H1 (cell line): ENCODE measurements at regions not wholly inside any gene's neighbourhood (a gene's known extent, or its start where the extent isn't known, plus 50 kb on each side); places are given as distances from the start of the nearest gene placed in this dataset.

Source experiments
- CTCF ChIA-PET: fragments of 300-600 bp; sonication (Branson Sonifier 250); formaldehyde crosslinking; loops from one replicate; lab custom pipeline; 2021; ENCODE audit not compliant: partially characterized antibody; lab: Charles Lee
- POLR2A ChIA-PET: fragments of 300-600 bp; sonication (Branson Sonifier 250); formaldehyde crosslinking; loops from one replicate; lab custom pipeline; 2021; ENCODE audit warnings: inconsistent platforms; ENCODE audit not compliant: partially characterized antibody; lab: Charles Lee
- DNase-seq, 2 experiments: peaks; one replicate each; pipeline versions ENCODE4 v3.0.0 to v3.0.0-alpha.2; 2010 to 2022; ENCODE audit warnings: low spot score in 2 of 2, low read depth in 1 of 2, mixed read lengths in 1 of 2
- FAIRE-seq: peaks from 2 replicates; lab custom pipeline; 2011; peaks lifted over from hg19 to GRCh38; lab: Jason Lieb, UNC
- H2AFZ ChIP-seq: 2 replicates; pipeline ENCODE4 v1.8.1; 2012; ENCODE audit warnings: low read length, inconsistent platforms
- H2AK5ac ChIP-seq: 2 replicates; pipeline ENCODE4 v1.6.1; 2013; ENCODE audit warnings: low read depth, low read length
- H2BK120ac ChIP-seq: replicated peaks from 2 replicates; pipeline ENCODE3; 2013; ENCODE audit warnings: low read depth, low read length, inconsistent platforms
- H2BK12ac ChIP-seq: 2 replicates; pipeline ENCODE4 v1.6.1; 2013; ENCODE audit warnings: low read depth, low read length
- H2BK15ac ChIP-seq: 2 replicates; pipeline ENCODE4 v1.6.1; 2013; ENCODE audit warnings: low read length
- H2BK20ac ChIP-seq: 2 replicates; pipeline ENCODE4 v1.6.1; 2013; ENCODE audit warnings: low read length
- H2BK5ac ChIP-seq: 2 replicates; pipeline ENCODE4 v1.6.1; 2013; ENCODE audit warnings: low read depth, low read length
- H3K14ac ChIP-seq: 2 replicates; pipeline ENCODE4 v1.6.1; 2013; ENCODE audit warnings: inconsistent platforms; ENCODE audit not compliant: insufficient read length
- H3K18ac ChIP-seq: 2 replicates; pipeline ENCODE4 v1.6.1; 2013; ENCODE audit warnings: low read length; ENCODE audit errors: extremely low read depth
- H3K23ac ChIP-seq: 2 replicates; pipeline ENCODE4 v1.6.1; 2013; ENCODE audit warnings: inconsistent platforms; ENCODE audit not compliant: insufficient read length
- H3K23me2 ChIP-seq: 2 replicates; pipeline ENCODE4 v1.6.1; 2013; ENCODE audit warnings: low read depth, low read length
- H3K27ac ChIP-seq: 2 replicates; pipeline ENCODE4 v1.6.1; 2011; ENCODE audit warnings: low read depth, low read length, inconsistent platforms
- H3K27me3 ChIP-seq, 4 experiments: replicated peaks in 1 of 4; 1 replicate in 1 of 4; 2 replicates in 3 of 4; pipeline versions ENCODE4 v1.6.1 to v1.8.1; 2011 to 2013; ENCODE audit warnings: low read length in 3 of 4, mild to moderate bottlenecking in 3 of 4, inconsistent platforms in 2 of 4, mixed read lengths in 2 of 4, moderate library complexity in 1 of 4; ENCODE audit not compliant: control insufficient read depth in 3 of 4, insufficient read depth in 3 of 4; ENCODE audit errors: extremely low read depth in 1 of 4
- H3K36me3 ChIP-seq, 4 experiments: 2 replicates each; pipeline versions ENCODE4 v1.6.1 to v1.8.1; 2011 to 2013; ENCODE audit warnings: mild to moderate bottlenecking in 4 of 4, low read length in 3 of 4, moderate library complexity in 2 of 4, control low read depth in 1 of 4, inconsistent platforms in 1 of 4; ENCODE audit not compliant: insufficient read depth in 4 of 4, control insufficient read depth in 2 of 4
- H3K4ac ChIP-seq: replicated peaks from 2 replicates; pipeline ENCODE3; 2013; ENCODE audit warnings: low read length, low read depth, mixed read lengths, inconsistent platforms; ENCODE audit not compliant: insufficient read length
- H3K4me1 ChIP-seq, 4 experiments: replicated peaks in 1 of 4; 1 replicate in 1 of 4; 2 replicates in 3 of 4; pipeline versions ENCODE4 v1.6.1 to v1.8.1; 2011 to 2013; ENCODE audit warnings: low read length in 3 of 4, inconsistent platforms in 2 of 4, mixed read lengths in 1 of 4; ENCODE audit not compliant: insufficient read depth in 4 of 4, control insufficient read depth in 3 of 4
- H3K4me2 ChIP-seq, 2 experiments: 2 replicates each; pipeline versions ENCODE4 v1.6.1 to v1.8.1; 2011 to 2013; ENCODE audit warnings: low read depth in 2 of 2, low read length in 2 of 2, control low read depth in 1 of 2, inconsistent platforms in 1 of 2, mild to moderate bottlenecking in 1 of 2; ENCODE audit not compliant: insufficient read depth in 1 of 2
- H3K4me3 ChIP-seq, 4 experiments: fragments of 200-600, 300-600 bp in 1 of 4; sonication (generic), shearing (Covaris generic), sonication (Bioruptor Twin) in 1 of 4; 2 replicates each; pipeline versions ENCODE4 v1.5.1 to v1.8.1; 2011 to 2016; ENCODE audit warnings: low read length in 4 of 4, low read depth in 3 of 4, control low read depth in 2 of 4, inconsistent platforms in 2 of 4, mild to moderate bottlenecking in 2 of 4, mixed read lengths in 1 of 4, moderate library complexity in 1 of 4; ENCODE audit not compliant: insufficient read depth in 2 of 4; ENCODE audit errors: extremely low read depth in 1 of 4
- H3K56ac ChIP-seq: replicated peaks from 2 replicates; pipeline ENCODE3; 2013; ENCODE audit warnings: low read depth, mild to moderate bottlenecking, mixed read lengths, low read length, inconsistent platforms; ENCODE audit not compliant: insufficient read length
- H3K79me1 ChIP-seq: 2 replicates; pipeline ENCODE4 v1.6.1; 2013; ENCODE audit warnings: low read depth, low read length, control low read depth
- H3K79me2 ChIP-seq, 2 experiments: 2 replicates each; pipeline versions ENCODE4 v1.6.1 to v1.8.1; 2012 to 2013; ENCODE audit warnings: low read length in 2 of 2, mild to moderate bottlenecking in 2 of 2, inconsistent platforms in 1 of 2; ENCODE audit not compliant: insufficient read depth in 2 of 2, control insufficient read depth in 1 of 2
- H3K9ac ChIP-seq, 4 experiments: replicated peaks in 1 of 4; 1 replicate in 1 of 4; 2 replicates in 3 of 4; pipeline versions ENCODE4 v1.6.1 to v1.8.1; 2011 to 2013; ENCODE audit warnings: low read depth in 3 of 4, low read length in 3 of 4, control low read depth in 2 of 4, mild to moderate bottlenecking in 2 of 4, moderate library complexity in 2 of 4, inconsistent platforms in 1 of 4; ENCODE audit errors: extremely low read depth in 1 of 4
- H3K9me3 ChIP-seq, 2 experiments: 2 replicates each; pipeline versions ENCODE4 v1.6.1 to v1.8.1; 2012 to 2013; ENCODE audit warnings: mild to moderate bottlenecking in 2 of 2, moderate library complexity in 2 of 2, control low read depth in 1 of 2, inconsistent platforms in 1 of 2, low read depth in 1 of 2, low read length in 1 of 2, mixed read lengths in 1 of 2; ENCODE audit not compliant: insufficient read depth in 2 of 2
- H4K20me1 ChIP-seq, 2 experiments: replicated peaks in 1 of 2; 2 replicates each; pipeline versions ENCODE3 to v1.8.1; 2011 to 2013; ENCODE audit warnings: inconsistent platforms in 2 of 2, low read length in 2 of 2, mild to moderate bottlenecking in 1 of 2; ENCODE audit not compliant: insufficient read depth in 2 of 2, control insufficient read depth in 1 of 2
- H4K5ac ChIP-seq: 2 replicates; pipeline ENCODE4 v1.6.1; 2013; ENCODE audit warnings: low read length, low read depth, mixed read lengths, inconsistent platforms; ENCODE audit not compliant: insufficient read length
- H4K8ac ChIP-seq: 2 replicates; pipeline ENCODE4 v1.8.0; 2013; ENCODE audit warnings: mild to moderate bottlenecking, moderate library complexity, low read length, inconsistent platforms; ENCODE audit not compliant: insufficient read depth; ENCODE audit errors: extremely low read depth
- H4K91ac ChIP-seq: replicated peaks from 2 replicates; pipeline ENCODE3; 2013; ENCODE audit warnings: low read length, mixed read lengths, inconsistent platforms; ENCODE audit not compliant: insufficient read length
- BACH1 ChIP-seq: IDR thresholded peaks from 2 replicates; pipeline ENCODE4 v1.6.1; 2012; ENCODE audit warnings: low read length, improper control_type of control experiment
- CBX8 ChIP-seq: fragments of 300-800, 300-1000 bp; sonication (generic); IDR thresholded peaks from 2 replicates; pipeline ENCODE4 v1.7.1; 2016; ENCODE audit warnings: low read depth, low read length, borderline replicate concordance
- CHD1 ChIP-seq: IDR thresholded peaks from 2 replicates; pipeline ENCODE4 v1.6.1; 2012; ENCODE audit warnings: low read depth, low read length, improper control_type of control experiment
- E2F6 ChIP-seq: IDR thresholded peaks from 2 replicates; pipeline ENCODE4 v1.6.1; 2012; ENCODE audit warnings: inconsistent platforms
- EGR1 ChIP-seq: IDR thresholded peaks from 2 replicates; pipeline ENCODE4 v1.6.1; 2011; ENCODE audit warnings: low read depth, low read length, borderline replicate concordance
- GABPA ChIP-seq: IDR thresholded peaks from 2 replicates; pipeline ENCODE4 v1.6.1; 2011; ENCODE audit warnings: mild to moderate bottlenecking, low read length, moderate library complexity, borderline replicate concordance; ENCODE audit not compliant: insufficient read depth
- HDAC6 ChIP-seq: IDR thresholded peaks from one replicate; pipeline ENCODE4 v1.7.1; 2012; ENCODE audit warnings: low read depth, mild to moderate bottlenecking, inconsistent platforms, low read length, moderate library complexity
- PHF8 ChIP-seq: fragments of 200-600 bp; sonication (generic); conservative IDR thresholded peaks from 2 replicates; pipeline ENCODE4 v1.7.1; 2012; ENCODE audit warnings: low read depth, mild to moderate bottlenecking, inconsistent platforms, low read length, moderate library complexity
- TAF1 ChIP-seq: IDR thresholded peaks from 2 replicates; pipeline ENCODE4 v1.6.1; 2011; ENCODE audit warnings: mild to moderate bottlenecking, low read depth, low read length
- TAF7 ChIP-seq: optimal IDR thresholded peaks from 2 replicates; pipeline ENCODE3; 2011; ENCODE audit warnings: low read depth, mild to moderate bottlenecking, inconsistent platforms, low read length, moderate library complexity, borderline replicate concordance
- WGBS, 2 experiments: shearing (Covaris generic) in 1 of 2; methylation state at CpG; one replicate each; pipeline versions ENCODE4 v1.1.6 to v1.1.7; 2013 to 2015; ENCODE audit warnings: low lambda C conversion rate in 2 of 2, mixed read lengths in 2 of 2, inconsistent platforms in 1 of 2, low coverage in 1 of 2, missing lambda C conversion rate in 1 of 2; ENCODE audit not compliant: insufficient replicate concordance in 2 of 2, insufficient coverage in 1 of 2, insufficient read length in 1 of 2; ENCODE audit errors: extremely low coverage in 1 of 2, missing lambda C conversion rate in 1 of 2; 5-methylcytosine and 5-hydroxymethylcytosine counted together
- TF ChIP-seq, protein P1 (sequence below): IDR thresholded peaks from 2 replicates; pipeline ENCODE4 v1.6.1; 2012; ENCODE audit warnings: inconsistent platforms
- TF ChIP-seq, protein P2 (sequence below), 3 experiments: IDR thresholded peaks; 1 replicate in 2 of 3; 2 replicates in 1 of 3; pipeline versions ENCODE4 v1.5.1 to v1.6.1; 2011; ENCODE audit warnings: low read length in 3 of 3, mild to moderate bottlenecking in 3 of 3, inconsistent platforms in 2 of 3, low read depth in 1 of 3, moderate library complexity in 1 of 3; ENCODE audit not compliant: insufficient read depth in 1 of 3; ENCODE audit errors: control extremely low read depth in 1 of 3

GRCh38 chrX:115504167-115504566 lies 56.8 kb upstream of the PLS3 start:
- ChIA-PET CTCF (no interaction called here), POLR2A (no interaction called here)
- Histone ChIP-seq H2BK15ac (no peak overlapping the region), H3K27ac (no peak overlapping the region), H3K36me3 (no peaks in the 10 kb centered on the region), H2BK120ac (no peak overlapping the region), H3K9me3 (no peaks in the 10 kb centered on the region), H4K20me1 (no peaks in the 10 kb centered on the region), H3K79me2 (no peaks in the 10 kb centered on the region), H3K4me1 (no peaks in the 10 kb centered on the region), H3K4me3 (no peak overlapping the region), H3K56ac (no peak overlapping the region), H3K23me2 (no peaks in the 10 kb centered on the region), H3K4ac (no peak overlapping the region), H3K23ac (no peak overlapping the region), H3K27me3 (no peaks in the 10 kb centered on the region), H3K18ac (no peak overlapping the region), H3K79me1 (no peaks in the 10 kb centered on the region), H2BK5ac (no peak overlapping the region), H2BK12ac (no peak overlapping the region), H4K91ac (no peak overlapping the region), H2AK5ac (no peak overlapping the region), H2BK20ac (no peak overlapping the region), H4K8ac (no peak overlapping the region), H3K14ac (no peak overlapping the region), H3K9ac (no peak overlapping the region), H2AFZ (no peak overlapping the region), H3K4me2 (no peak overlapping the region), H4K5ac (no peak overlapping the region)
- FAIRE-seq (no peak), DNase-seq (no peak)
- WGBS, 2 experiments = 92% methylated on average over 3 of the region's 3 CpGs; no CpG with 5 or more reads in 1 of the 2 experiments
- TF ChIP-seq, protein P1, sequence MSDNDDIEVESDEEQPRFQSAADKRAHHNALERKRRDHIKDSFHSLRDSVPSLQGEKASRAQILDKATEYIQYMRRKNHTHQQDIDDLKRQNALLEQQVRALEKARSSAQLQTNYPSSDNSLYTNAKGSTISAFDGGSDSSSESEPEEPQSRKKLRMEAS = no peak
- TF ChIP-seq EGR1 (no peak), CHD1 (no peak), GABPA (no peak), PHF8 (no peak), HDAC6 (no peak), CBX8 (no peak), TAF7 (no peak), E2F6 (no peak), TAF1 (no peak), BACH1 (no peak)
- TF ChIP-seq, protein P2, sequence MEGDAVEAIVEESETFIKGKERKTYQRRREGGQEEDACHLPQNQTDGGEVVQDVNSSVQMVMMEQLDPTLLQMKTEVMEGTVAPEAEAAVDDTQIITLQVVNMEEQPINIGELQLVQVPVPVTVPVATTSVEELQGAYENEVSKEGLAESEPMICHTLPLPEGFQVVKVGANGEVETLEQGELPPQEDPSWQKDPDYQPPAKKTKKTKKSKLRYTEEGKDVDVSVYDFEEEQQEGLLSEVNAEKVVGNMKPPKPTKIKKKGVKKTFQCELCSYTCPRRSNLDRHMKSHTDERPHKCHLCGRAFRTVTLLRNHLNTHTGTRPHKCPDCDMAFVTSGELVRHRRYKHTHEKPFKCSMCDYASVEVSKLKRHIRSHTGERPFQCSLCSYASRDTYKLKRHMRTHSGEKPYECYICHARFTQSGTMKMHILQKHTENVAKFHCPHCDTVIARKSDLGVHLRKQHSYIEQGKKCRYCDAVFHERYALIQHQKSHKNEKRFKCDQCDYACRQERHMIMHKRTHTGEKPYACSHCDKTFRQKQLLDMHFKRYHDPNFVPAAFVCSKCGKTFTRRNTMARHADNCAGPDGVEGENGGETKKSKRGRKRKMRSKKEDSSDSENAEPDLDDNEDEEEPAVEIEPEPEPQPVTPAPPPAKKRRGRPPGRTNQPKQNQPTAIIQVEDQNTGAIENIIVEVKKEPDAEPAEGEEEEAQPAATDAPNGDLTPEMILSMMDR (IDR thresholded peaks at IDR 0.05; ENCODE audit: control extremely low read depth in 1 of 3, insufficient read depth in 1 of 3, low read depth in 1 of 3, low read length in 3 of 3) = no peak
